Activated CD4-positive, alpha-beta T cell treated with anti-CD3 and anti-CD28 coated beads, Interleukin-2, amount 10 ng/mL, durations not matched to agents 7 days and 5 days (primary cell): ENCODE measurements at regions not wholly inside any gene's neighbourhood (a gene's known extent, or its start where the extent isn't known, plus 50 kb on each side); places are given as distances from the start of the nearest gene placed in this dataset.

Source experiments
- CTCF ChIA-PET: fragments of 350-600 bp; sonication (Branson Sonifier 250); formaldehyde crosslinking; loops from one replicate; lab custom pipeline; 2021; ENCODE audit warnings: antibody characterized with exemption; lab: Charles Lee
- POLR2A ChIA-PET: fragments of 350-600 bp; sonication (Branson Sonifier 250); formaldehyde crosslinking; loops from one replicate; lab custom pipeline; 2021; ENCODE audit warnings: antibody characterized with exemption; lab: Charles Lee
- DNase-seq: peaks from one replicate; pipeline ENCODE4 v3.0.0-alpha.2; 2020
- H3K27ac Mint-ChIP-seq: one replicate; pipeline ENCODE4 v1.8.0; 2021; ENCODE audit warnings: mild to moderate bottlenecking, moderate library complexity, mixed read lengths
- H3K27me3 Mint-ChIP-seq: one replicate; pipeline ENCODE4 v1.8.0; 2021; ENCODE audit warnings: mixed read lengths
- H3K36me3 Mint-ChIP-seq: one replicate; pipeline ENCODE4 v1.8.0; 2021; ENCODE audit warnings: low read depth, mixed read lengths
- H3K4me1 Mint-ChIP-seq: one replicate; pipeline ENCODE4 v1.8.0; 2021; ENCODE audit warnings: mixed read lengths
- H3K4me3 Mint-ChIP-seq: one replicate; pipeline ENCODE4 v1.8.0; 2021; ENCODE audit warnings: mild to moderate bottlenecking, moderate library complexity, mixed read lengths
- H3K9me3 Mint-ChIP-seq: one replicate; pipeline ENCODE4 v1.8.0; 2021; ENCODE audit warnings: mixed read lengths

DNA sequence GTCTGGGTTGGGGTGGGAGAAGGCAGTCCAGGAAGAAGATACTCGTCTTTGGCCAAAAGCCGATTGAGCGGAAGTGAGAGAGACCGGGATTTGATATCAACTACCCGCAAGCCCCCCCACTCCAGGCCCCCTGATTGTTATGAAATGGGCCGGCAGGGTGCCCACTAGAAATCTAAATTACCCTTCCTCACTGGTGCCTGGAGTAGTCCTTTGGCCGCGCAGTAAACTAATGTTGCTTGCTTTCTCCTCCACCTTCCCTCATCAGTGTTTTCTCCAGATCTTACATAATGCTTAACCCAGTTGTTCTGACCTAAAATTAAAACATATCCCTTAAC is 119.2 kb upstream of the BARHL2 start:
- H3K9me3 Mint-ChIP-seq, result no peaks in the 10 kb centered on the region
- peaks cover 8% of the 10 kb centered on the region for H3K36me3 Mint-ChIP-seq
- H3K27me3 Mint-ChIP-seq, result peaks cover 90% of the 10 kb centered on the region
- POLR2A ChIA-PET, result no interaction called here
- CTCF ChIA-PET, result no interaction called here
- DNase-seq, result no peak
- no peak overlapping the region for H3K4me3 Mint-ChIP-seq
- peaks cover 16% of the 10 kb centered on the region for H3K4me1 Mint-ChIP-seq
- H3K27ac Mint-ChIP-seq, result peak overlapping the region; percentile 54

DNA sequence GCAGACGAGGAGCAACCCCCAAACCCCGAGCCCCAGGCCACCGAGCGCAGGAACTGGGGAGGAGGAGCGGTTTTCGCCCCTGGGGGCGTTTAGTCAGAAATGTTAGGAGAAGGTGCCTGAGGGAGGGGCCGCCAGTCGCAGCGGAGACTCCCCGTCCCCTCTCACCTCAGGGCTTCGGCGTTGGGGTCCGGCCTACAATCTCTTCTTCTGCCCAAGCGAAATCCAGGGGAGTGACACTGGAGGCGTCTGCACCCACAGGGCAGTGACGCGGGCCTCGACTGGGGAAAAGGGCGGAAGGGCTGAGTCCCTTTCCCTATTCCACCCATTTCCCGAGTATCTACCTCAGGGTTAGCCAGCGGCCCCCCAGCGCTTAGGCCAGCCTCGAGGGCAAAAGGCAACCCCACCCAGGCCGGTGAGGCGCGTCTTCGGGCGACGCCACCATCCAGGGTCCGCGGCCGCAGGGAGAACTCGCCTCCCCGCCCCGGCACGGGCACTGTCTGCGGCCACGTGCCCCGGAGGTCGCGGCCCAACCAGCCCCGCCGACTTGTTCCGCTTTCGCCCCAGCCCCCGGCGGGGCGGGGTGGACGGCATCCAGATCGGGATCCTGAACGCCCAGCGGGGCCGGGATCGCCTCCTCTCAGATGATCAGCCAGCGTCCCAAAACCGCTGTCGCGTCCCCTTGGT is 118.7 kb upstream of the BARHL2 start:
- H3K4me3 Mint-ChIP-seq, result no peak overlapping the region
- H3K9me3 Mint-ChIP-seq, result no peaks in the 10 kb centered on the region
- H3K27ac Mint-ChIP-seq, result no peak overlapping the region
- ChIA-PET POLR2A (no interaction called here), CTCF (interaction anchor here (0.7 kb wide), 1 partner anchor 10 kb away, joined by 3 read pairs; no protein-coding TSS in a partner anchor)
- peaks cover 16% of the 10 kb centered on the region for H3K4me1 Mint-ChIP-seq
- H3K27me3 Mint-ChIP-seq, result peaks cover 90% of the 10 kb centered on the region
- H3K36me3 Mint-ChIP-seq, result peaks cover 4% of the 10 kb centered on the region
- DNase-seq, result no peak

DNA sequence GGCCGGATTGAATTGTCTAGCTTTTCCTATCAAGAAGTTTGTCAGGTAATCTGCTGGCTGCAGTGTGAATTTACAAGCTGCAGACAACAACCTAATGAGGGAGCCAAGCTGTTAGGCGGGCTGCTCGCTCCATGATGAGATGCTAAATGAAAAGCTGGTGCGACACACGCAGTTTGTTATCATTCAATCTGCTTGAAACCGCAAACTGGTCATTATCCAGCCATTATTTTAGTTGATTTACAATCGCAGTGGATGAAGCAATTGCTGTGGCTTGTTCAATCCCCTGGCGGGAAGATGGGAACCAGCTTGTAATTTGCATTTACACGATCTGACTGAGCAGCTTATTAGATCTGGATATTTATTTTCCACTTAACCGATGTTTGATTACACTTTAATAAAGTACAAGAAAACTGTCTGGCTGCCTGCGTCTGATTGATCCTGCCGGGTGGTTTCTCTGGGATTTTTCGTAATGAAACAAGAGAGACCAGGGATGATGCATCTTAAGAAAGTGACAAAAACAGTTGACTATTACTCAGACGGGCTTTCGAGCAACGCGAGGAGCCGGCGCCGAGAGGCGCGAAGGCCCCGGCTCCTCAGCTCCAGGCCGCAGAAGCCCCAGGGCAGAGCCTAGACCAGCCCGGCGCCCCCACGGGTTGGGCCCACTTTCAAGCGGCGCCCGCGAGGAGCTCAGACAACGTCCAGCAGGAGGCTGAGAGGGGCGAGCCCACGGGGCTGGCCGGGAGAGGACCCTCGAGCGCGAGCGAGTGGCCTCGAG is 118.0 kb upstream of the BARHL2 start:
- H3K27ac Mint-ChIP-seq, result peak overlapping the region; percentile 44
- ChIA-PET POLR2A (no interaction called here), CTCF (interaction anchor here (0.7 to 0.8 kb wide), 2 partner anchors 10 to 103 kb away, joined by 3 read pairs; no protein-coding TSS in a partner anchor)

DNA sequence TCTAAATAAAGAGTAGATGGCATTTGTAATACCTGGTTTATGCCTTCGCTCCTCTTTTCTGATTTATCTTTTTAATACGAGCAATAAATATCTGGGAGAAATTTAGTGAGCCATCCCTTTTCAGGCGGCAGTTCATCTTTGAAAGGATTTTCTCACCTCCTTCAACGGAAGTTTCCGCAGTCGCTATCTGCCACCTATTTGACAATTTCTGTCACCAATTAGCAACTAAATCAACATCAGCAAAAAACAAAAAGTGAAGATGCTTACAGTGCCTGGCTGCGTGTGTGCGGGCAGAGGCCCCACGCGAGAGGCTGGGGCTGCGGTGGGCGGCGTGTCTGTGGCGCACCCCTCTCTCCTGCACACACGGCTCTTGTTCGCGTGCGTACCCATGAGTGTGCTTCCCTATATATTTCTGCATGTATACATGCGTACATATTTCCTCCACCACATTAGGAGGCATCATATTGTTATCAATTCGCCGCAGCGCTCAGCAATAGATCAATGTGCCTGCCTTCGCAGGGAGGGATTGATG is 117.3 kb upstream of the BARHL2 start:
- DNase-seq, result no peak
- Mint-ChIP-seq H3K9me3 (no peaks in the 10 kb centered on the region), H3K27ac (no peak overlapping the region), H3K36me3 (peaks cover 4% of the 10 kb centered on the region), H3K4me3 (no peak overlapping the region), H3K27me3 (peaks cover 85% of the 10 kb centered on the region), H3K4me1 (peaks cover 16% of the 10 kb centered on the region)
- ChIA-PET POLR2A (no interaction called here), CTCF (interaction anchor here (0.8 kb wide), 1 partner anchor 102 kb away, joined by 3 read pairs; no protein-coding TSS in a partner anchor)

More for the DNA sequence above, 118.0 kb upstream of the BARHL2 start:
- Mint-ChIP-seq H3K36me3 (peaks cover 4% of the 10 kb centered on the region), H3K27me3 (peaks cover 86% of the 10 kb centered on the region), H3K4me3 (no peak overlapping the region), H3K4me1 (peaks cover 16% of the 10 kb centered on the region), H3K9me3 (no peaks in the 10 kb centered on the region)
- DNase-seq, result no peak

DNA sequence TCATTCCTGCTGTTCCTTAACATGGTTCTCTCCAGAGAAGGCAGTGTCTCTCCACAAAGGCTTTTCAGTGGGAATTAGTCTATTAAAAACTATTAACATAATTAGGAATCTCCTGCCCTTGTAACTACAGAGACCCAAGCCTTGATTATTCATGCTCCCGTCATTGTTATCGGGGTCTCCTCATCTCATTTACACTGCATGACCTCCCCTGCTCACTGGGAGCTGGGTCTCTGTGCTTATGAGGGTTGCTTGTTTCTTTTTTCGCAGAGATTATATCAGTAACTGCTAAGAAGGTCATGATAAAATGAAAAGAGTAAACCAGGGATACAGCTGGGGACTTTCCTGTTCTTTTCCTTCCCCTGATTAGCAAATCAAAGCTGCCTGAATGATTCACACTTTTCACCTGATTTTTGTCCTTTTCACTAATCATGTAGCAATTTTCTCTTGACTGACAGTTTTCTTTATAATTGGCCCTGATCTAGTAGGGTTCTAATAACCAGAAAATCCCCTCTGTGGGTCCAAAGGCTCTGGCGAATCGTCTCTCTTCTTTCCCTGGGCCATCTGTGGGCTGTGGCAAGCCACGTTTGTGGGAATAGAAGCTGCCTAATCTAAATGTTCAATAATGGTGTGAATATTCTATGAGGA is 116.5 kb upstream of the BARHL2 start:
- Mint-ChIP-seq H3K4me3 (no peak overlapping the region), H3K9me3 (no peaks in the 10 kb centered on the region), H3K4me1 (peaks cover 14% of the 10 kb centered on the region), H3K27me3 (peaks cover 83% of the 10 kb centered on the region), H3K27ac (no peak overlapping the region), H3K36me3 (peaks cover 4% of the 10 kb centered on the region)
- ChIA-PET CTCF (interaction anchor here (0.5 to 1.8 kb wide), 2 partner anchors 58 to 127 kb away, joined by 3 to 5 read pairs; no protein-coding TSS in a partner anchor), POLR2A (no interaction called here)
- no peak for DNase-seq

DNA sequence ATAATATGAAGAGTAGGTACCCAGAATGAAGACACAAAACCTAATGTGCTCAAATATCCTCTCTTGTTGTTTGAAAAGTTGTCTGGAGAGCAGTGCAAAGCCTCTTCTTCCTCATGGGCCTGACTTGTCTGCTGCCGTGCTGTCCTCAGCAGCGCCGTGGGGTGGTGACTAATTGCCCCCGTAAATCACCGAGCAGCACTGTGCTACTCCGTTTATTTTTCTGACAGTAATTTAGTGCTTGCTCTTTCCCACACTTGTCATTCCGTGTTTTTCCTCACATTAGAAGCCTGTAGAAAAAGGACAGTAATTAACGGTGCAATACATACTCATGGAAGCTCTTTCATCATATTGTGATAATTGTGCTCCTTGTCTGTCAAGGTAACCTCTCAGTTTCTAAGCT is 114.8 kb upstream of the BARHL2 start:
- POLR2A ChIA-PET, result no interaction called here
- peaks cover 14% of the 10 kb centered on the region for H3K4me1 Mint-ChIP-seq
- CTCF ChIA-PET, result interaction anchor here (0.9 to 1.8 kb wide), 3 partner anchors 19 to 125 kb away, joined by 3 to 5 read pairs (median 3); no protein-coding TSS in a partner anchor

DNA sequence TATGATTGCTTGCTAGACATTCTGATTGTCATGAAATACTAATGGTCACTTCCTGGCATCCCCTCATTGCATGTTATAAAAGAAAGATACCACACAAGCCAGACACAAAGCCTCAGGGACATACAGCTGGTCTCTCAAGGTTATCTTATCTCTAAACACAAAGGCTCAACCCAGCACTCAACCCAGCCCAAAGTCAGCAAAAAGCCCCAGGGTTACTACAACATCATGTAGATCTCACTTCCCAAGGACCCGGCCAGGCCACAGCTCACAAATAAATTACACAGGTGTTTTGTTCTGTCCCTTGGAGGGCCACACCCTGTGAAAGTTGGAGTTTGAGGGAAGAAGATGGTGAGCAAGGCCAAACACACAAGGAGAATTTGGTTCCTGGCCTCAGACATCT is 109.7 kb upstream of the BARHL2 start:
- Mint-ChIP-seq H3K36me3 (no peaks in the 10 kb centered on the region), H3K4me1 (no peaks in the 10 kb centered on the region), H3K27ac (no peak overlapping the region), H3K9me3 (no peaks in the 10 kb centered on the region), H3K4me3 (no peak overlapping the region), H3K27me3 (peaks cover 54% of the 10 kb centered on the region)
- no peak for DNase-seq
- POLR2A ChIA-PET, result no interaction called here
- CTCF ChIA-PET, result interaction anchor here (0.9 kb wide), 1 partner anchor 11 kb away, joined by 3 read pairs; no protein-coding TSS in a partner anchor

More for the DNA sequence above, 114.8 kb upstream of the BARHL2 start:
- Mint-ChIP-seq H3K27ac (no peak overlapping the region), H3K9me3 (no peaks in the 10 kb centered on the region), H3K4me3 (no peak overlapping the region), H3K36me3 (peaks cover 4% of the 10 kb centered on the region), H3K27me3 (peaks cover 78% of the 10 kb centered on the region)
- no peak for DNase-seq

DNA sequence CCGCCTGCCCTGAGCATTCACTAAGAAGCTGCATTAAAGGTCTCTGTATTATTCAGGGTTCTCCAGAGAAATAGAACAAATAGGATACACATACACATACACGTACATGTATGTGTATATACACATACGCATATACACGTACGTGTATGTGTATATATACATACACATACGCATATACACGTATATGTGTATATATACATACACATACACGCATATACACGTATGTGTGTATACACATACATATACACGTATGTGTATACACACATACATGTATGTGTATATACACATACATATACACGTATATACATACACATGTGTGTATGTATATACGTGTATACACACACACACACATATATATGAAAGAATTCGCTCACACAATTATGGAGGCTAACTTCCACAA is 108.9 kb upstream of the BARHL2 start:
- H3K9me3 Mint-ChIP-seq, result no peaks in the 10 kb centered on the region
- H3K27me3 Mint-ChIP-seq, result peaks cover 48% of the 10 kb centered on the region
- no peak for DNase-seq
- H3K36me3 Mint-ChIP-seq, result no peaks in the 10 kb centered on the region
- H3K4me1 Mint-ChIP-seq, result no peaks in the 10 kb centered on the region
- H3K4me3 Mint-ChIP-seq, result no peak overlapping the region
- POLR2A ChIA-PET, result no interaction called here
- no peak overlapping the region for H3K27ac Mint-ChIP-seq
- CTCF ChIA-PET, result interaction anchor here (0.9 kb wide), 1 partner anchor 10 kb away, joined by 3 read pairs; no protein-coding TSS in a partner anchor

DNA sequence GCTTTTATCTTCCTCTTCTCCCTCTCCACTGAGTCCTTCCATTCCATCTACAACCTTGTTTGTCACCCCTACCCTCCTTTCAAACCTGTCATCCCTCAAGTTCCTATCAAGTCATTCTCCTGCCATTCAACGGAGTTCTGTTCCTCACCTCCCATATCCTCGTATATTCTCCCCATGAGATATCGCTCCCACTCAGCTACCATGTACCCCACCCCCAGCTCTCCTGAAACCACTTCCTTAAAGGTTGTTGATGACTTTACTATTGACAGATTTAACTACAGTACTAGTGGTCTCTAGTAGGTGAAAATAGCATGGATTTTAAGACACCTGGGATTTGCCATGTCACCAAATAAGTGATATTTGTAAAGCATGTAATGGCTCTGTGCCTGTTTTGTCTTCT is 107.4 kb upstream of the BARHL2 start:
- Mint-ChIP-seq H3K27ac (no peak overlapping the region), H3K9me3 (no peaks in the 10 kb centered on the region), H3K4me3 (no peak overlapping the region), H3K36me3 (no peaks in the 10 kb centered on the region), H3K27me3 (peaks cover 38% of the 10 kb centered on the region), H3K4me1 (no peaks in the 10 kb centered on the region)
- CTCF ChIA-PET, result no interaction called here
- no peak for DNase-seq
- POLR2A ChIA-PET, result no interaction called here

DNA sequence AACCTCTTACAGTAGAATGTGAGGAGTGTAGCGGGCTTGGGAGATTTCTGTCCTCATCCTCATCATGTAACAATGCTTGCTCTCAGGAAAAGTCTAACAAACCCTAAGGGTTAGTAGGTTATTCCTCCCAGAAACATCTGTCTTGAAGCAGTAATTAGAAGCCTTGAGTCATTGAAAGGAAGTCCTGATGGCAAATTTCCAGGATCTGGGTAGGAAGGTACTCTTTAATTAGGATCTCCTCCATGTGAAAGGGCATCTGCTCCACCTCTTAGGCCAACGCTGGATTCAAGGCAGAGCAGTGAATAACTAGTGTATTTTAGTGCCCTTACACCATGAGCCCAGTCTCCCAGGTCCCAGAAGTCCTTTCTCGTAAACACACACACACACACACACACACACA is 106.6 kb upstream of the BARHL2 start:
- H3K27me3 Mint-ChIP-seq, result peaks cover 30% of the 10 kb centered on the region
- no peak for DNase-seq
- no peaks in the 10 kb centered on the region for H3K4me1 Mint-ChIP-seq
- ChIA-PET POLR2A (no interaction called here), CTCF (no interaction called here)
- no peak overlapping the region for H3K27ac Mint-ChIP-seq
- H3K4me3 Mint-ChIP-seq, result no peak overlapping the region
- no peaks in the 10 kb centered on the region for H3K36me3 Mint-ChIP-seq
- no peaks in the 10 kb centered on the region for H3K9me3 Mint-ChIP-seq

DNA sequence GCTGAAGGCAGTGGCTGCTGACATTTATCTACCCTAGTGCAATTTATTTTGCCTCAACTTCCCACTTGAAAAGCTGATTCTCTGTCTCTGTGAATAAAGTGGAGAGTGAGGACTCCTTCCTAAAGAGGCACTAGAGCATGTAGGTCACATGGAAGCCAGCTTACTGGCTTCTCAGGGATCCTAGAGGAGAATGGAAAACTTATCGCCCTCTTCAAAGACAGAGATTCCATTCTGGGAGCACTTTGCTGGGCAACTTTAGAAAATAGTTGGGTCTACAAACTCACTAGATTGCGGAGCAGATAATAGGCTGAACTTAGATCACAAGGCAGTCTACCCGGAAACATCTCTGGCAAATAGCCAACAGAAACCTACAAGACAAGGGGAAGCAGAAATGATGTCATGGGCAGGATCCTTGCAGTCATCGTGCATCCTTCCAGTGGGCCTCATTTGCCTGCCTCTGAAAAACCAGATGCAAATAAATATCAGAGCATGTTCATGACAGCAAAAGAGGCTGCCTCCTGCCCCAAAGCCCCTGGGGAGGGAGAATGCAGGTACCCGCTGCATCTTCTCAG is 104.8 kb upstream of the BARHL2 start:
- Mint-ChIP-seq H3K27me3 (peaks cover 22% of the 10 kb centered on the region), H3K9me3 (no peaks in the 10 kb centered on the region), H3K36me3 (no peaks in the 10 kb centered on the region), H3K27ac (no peak overlapping the region), H3K4me1 (no peaks in the 10 kb centered on the region), H3K4me3 (no peak overlapping the region)
- POLR2A ChIA-PET, result no interaction called here
- CTCF ChIA-PET, result no interaction called here
- DNase-seq, result no peak

DNA sequence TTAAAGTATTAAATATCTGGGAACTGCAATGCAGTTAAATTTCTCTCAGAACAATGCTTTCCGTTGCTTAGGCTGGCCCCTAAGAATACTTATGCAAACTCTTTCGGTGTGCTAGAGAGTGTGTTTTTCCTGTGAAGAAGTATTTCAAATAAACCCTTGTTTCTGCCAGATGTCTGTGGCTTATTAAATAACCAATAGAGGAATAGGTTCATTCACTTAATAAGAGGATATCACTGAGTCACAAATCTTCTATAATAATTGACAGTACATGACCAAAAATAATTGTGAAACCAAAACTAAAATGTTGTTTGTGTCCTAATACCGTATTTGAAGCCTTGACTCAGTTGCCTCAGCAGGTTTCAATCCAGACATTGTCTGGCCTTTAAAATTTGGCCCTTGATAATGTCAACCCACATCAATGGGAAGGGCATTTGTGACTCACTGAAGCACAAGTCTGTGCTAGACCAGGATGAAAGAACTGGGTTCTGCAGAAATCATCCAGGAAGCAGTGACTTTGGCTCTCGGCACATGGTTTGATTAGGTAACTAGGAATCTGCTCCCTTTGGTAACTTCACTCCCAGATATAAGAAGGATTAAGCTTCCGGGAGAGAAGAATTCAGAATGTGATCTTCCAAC is 104.2 kb upstream of the BARHL2 start:
- CTCF ChIA-PET, result no interaction called here
- no peak for DNase-seq
- H3K36me3 Mint-ChIP-seq, result no peaks in the 10 kb centered on the region
- H3K27ac Mint-ChIP-seq, result no peak overlapping the region
- no peaks in the 10 kb centered on the region for H3K9me3 Mint-ChIP-seq
- H3K4me3 Mint-ChIP-seq, result no peak overlapping the region
- no peaks in the 10 kb centered on the region for H3K4me1 Mint-ChIP-seq
- peaks cover 20% of the 10 kb centered on the region for H3K27me3 Mint-ChIP-seq
- POLR2A ChIA-PET, result no interaction called here
